ENCODE measurements at regions not wholly inside any gene's neighbourhood (a gene's known extent, or its start where the extent isn't known, plus 50 kb on each side); places are given as distances from the start of the nearest gene placed in this dataset.
A peak's percentile ranks its signal among the peaks of the same experiment; 100 is the strongest.

GRCh38 chr3:157700405-157700804 lies 197.2 kb upstream of the VEPH1 start:
- no peak overlapping the region for H2AFZ ChIP-seq
- TF ChIP-seq EZH2phosphoT487 (IDR thresholded peaks at IDR 0.05; ENCODE audit: insufficient read depth, low read depth) (no peak), EZH2 (IDR thresholded peaks at IDR 0.05; ENCODE audit: insufficient read depth, poor library complexity, severe bottlenecking) (no peak)
- H3K27ac ChIP-seq: no peak overlapping the region
- H3K9ac ChIP-seq: no peak overlapping the region
- no peaks in the 10 kb centered on the region for H3K9me3 ChIP-seq (ENCODE audit: low read depth)
- no peak overlapping the region for H3K4me2 ChIP-seq (ENCODE audit: unreplicated experiment)
- no peaks in the 10 kb centered on the region for H3K79me2 ChIP-seq (ENCODE audit: insufficient read depth)
- in situ Hi-C loops (cut with MboI): no loop called here
- no peaks in the 10 kb centered on the region for H3K9me2 ChIP-seq (ENCODE audit: insufficient read depth)
- H3K36me3 ChIP-seq (ENCODE audit: low read depth): no peaks in the 10 kb centered on the region
- H3K27me3 ChIP-seq (replicated peaks; ENCODE audit: insufficient read depth): no peaks in the 10 kb centered on the region
- no peaks in the 10 kb centered on the region for H4K20me1 ChIP-seq (ENCODE audit: insufficient read depth)
- no peak overlapping the region for H3K4me3 ChIP-seq
- H3F3A ChIP-seq (ENCODE audit: insufficient read depth): no peaks in the 10 kb centered on the region
- no peak for DNase-seq
- H3K4me1 ChIP-seq (ENCODE audit: insufficient read depth): no peaks in the 10 kb centered on the region
- WGBS, 2 experiments (ENCODE audit: low coverage in 1 of 2, low lambda C conversion rate in 2 of 2, missing lambda C conversion rate in 2 of 2): 63 to 66% methylated on average over 3 of the region's 3 CpGs

- Histone ChIP-seq H3K9me3 (ENCODE audit: low read depth) (no peaks in the 10 kb centered on the region), H3K36me3 (ENCODE audit: low read depth) (no peaks in the 10 kb centered on the region), H3K79me2 (ENCODE audit: insufficient read depth) (no peaks in the 10 kb centered on the region), H3K4me1 (ENCODE audit: insufficient read depth) (no peaks in the 10 kb centered on the region), H3F3A (ENCODE audit: insufficient read depth) (no peaks in the 10 kb centered on the region), H2AFZ (no peak overlapping the region), H4K20me1 (ENCODE audit: insufficient read depth) (no peaks in the 10 kb centered on the region), H3K27me3 (replicated peaks; ENCODE audit: insufficient read depth) (no peaks in the 10 kb centered on the region), H3K9ac (no peak overlapping the region), H3K4me3 (no peak overlapping the region), H3K9me2 (ENCODE audit: insufficient read depth) (no peaks in the 10 kb centered on the region), H3K27ac (no peak overlapping the region), H3K4me2 (ENCODE audit: unreplicated experiment) (no peak overlapping the region)
- DNase-seq: peak; percentile 9
- TF ChIP-seq EZH2 (IDR thresholded peaks at IDR 0.05; ENCODE audit: insufficient read depth, poor library complexity, severe bottlenecking): no peak
- TF ChIP-seq EZH2phosphoT487 (IDR thresholded peaks at IDR 0.05; ENCODE audit: insufficient read depth, low read depth): no peak
- in situ Hi-C loops (cut with MboI): no loop called here
Observed at GRCh38 chr3:157695586-157695985, 192.4 kb upstream of the VEPH1 start.

- 78 to 83% methylated on average over 2 of the region's 2 CpGs for WGBS, 2 experiments (ENCODE audit: low coverage in 1 of 2, low lambda C conversion rate in 2 of 2, missing lambda C conversion rate in 2 of 2)
- Histone ChIP-seq H3K27me3 (replicated peaks; ENCODE audit: insufficient read depth) (no peaks in the 10 kb centered on the region), H3K27ac (no peak overlapping the region), H3K4me3 (no peak overlapping the region), H3K36me3 (ENCODE audit: low read depth) (no peaks in the 10 kb centered on the region), H3K4me2 (ENCODE audit: unreplicated experiment) (no peak overlapping the region), H3K9ac (no peak overlapping the region), H4K20me1 (ENCODE audit: insufficient read depth) (no peaks in the 10 kb centered on the region), H3K79me2 (ENCODE audit: insufficient read depth) (no peaks in the 10 kb centered on the region), H3K4me1 (ENCODE audit: insufficient read depth) (no peaks in the 10 kb centered on the region), H3K9me2 (ENCODE audit: insufficient read depth) (no peaks in the 10 kb centered on the region), H3F3A (ENCODE audit: insufficient read depth) (no peaks in the 10 kb centered on the region), H3K9me3 (ENCODE audit: low read depth) (no peaks in the 10 kb centered on the region), H2AFZ (no peak overlapping the region)
- TF ChIP-seq EZH2phosphoT487 (IDR thresholded peaks at IDR 0.05; ENCODE audit: insufficient read depth, low read depth) (no peak), EZH2 (IDR thresholded peaks at IDR 0.05; ENCODE audit: insufficient read depth, poor library complexity, severe bottlenecking) (no peak)
- DNase-seq: peak; percentile 7
- in situ Hi-C loops (cut with MboI): no loop called here
Observed at GRCh38 chr3:157695103-157695502, 191.9 kb upstream of the VEPH1 start.

GRCh38 chr3:157693762-157694161 lies 190.5 kb upstream of the VEPH1 start:
- Histone ChIP-seq H4K20me1 (ENCODE audit: insufficient read depth) (no peaks in the 10 kb centered on the region), H3F3A (ENCODE audit: insufficient read depth) (no peaks in the 10 kb centered on the region), H3K9me2 (ENCODE audit: insufficient read depth) (no peaks in the 10 kb centered on the region), H3K4me3 (no peak overlapping the region), H3K36me3 (ENCODE audit: low read depth) (no peaks in the 10 kb centered on the region), H3K9me3 (ENCODE audit: low read depth) (no peaks in the 10 kb centered on the region), H3K79me2 (ENCODE audit: insufficient read depth) (no peaks in the 10 kb centered on the region), H3K27ac (no peak overlapping the region), H3K4me2 (ENCODE audit: unreplicated experiment) (no peak overlapping the region), H2AFZ (no peak overlapping the region), H3K27me3 (replicated peaks; ENCODE audit: insufficient read depth) (no peaks in the 10 kb centered on the region), H3K9ac (no peak overlapping the region), H3K4me1 (ENCODE audit: insufficient read depth) (no peaks in the 10 kb centered on the region)
- no peak for DNase-seq
- WGBS, 2 experiments (ENCODE audit: low coverage in 1 of 2, low lambda C conversion rate in 2 of 2, missing lambda C conversion rate in 2 of 2): 33 to 36% methylated on average over 1 of the region's 1 CpG
- TF ChIP-seq EZH2phosphoT487 (IDR thresholded peaks at IDR 0.05; ENCODE audit: insufficient read depth, low read depth): no peak
- no peak for TF ChIP-seq EZH2 (IDR thresholded peaks at IDR 0.05; ENCODE audit: insufficient read depth, poor library complexity, severe bottlenecking)
- in situ Hi-C loops (cut with MboI): no loop called here

GRCh38 chr3:157692468-157692867 lies 189.3 kb upstream of the VEPH1 start:
- no peaks in the 10 kb centered on the region for H3F3A ChIP-seq (ENCODE audit: insufficient read depth)
- H3K27me3 ChIP-seq (replicated peaks; ENCODE audit: insufficient read depth): no peaks in the 10 kb centered on the region
- no peaks in the 10 kb centered on the region for H4K20me1 ChIP-seq (ENCODE audit: insufficient read depth)
- no peak overlapping the region for H3K4me2 ChIP-seq (ENCODE audit: unreplicated experiment)
- no peaks in the 10 kb centered on the region for H3K36me3 ChIP-seq (ENCODE audit: low read depth)
- in situ Hi-C loops (cut with MboI): no loop called here
- H3K9me3 ChIP-seq (ENCODE audit: low read depth): no peaks in the 10 kb centered on the region
- no peak overlapping the region for H3K9ac ChIP-seq
- H2AFZ ChIP-seq: no peak overlapping the region
- WGBS, 2 experiments (ENCODE audit: low coverage in 1 of 2, low lambda C conversion rate in 2 of 2, missing lambda C conversion rate in 2 of 2): 80 to 96% methylated on average over 1 of the region's 1 CpG
- no peak overlapping the region for H3K4me3 ChIP-seq
- no peak for TF ChIP-seq EZH2 (IDR thresholded peaks at IDR 0.05; ENCODE audit: insufficient read depth, poor library complexity, severe bottlenecking)
- TF ChIP-seq EZH2phosphoT487 (IDR thresholded peaks at IDR 0.05; ENCODE audit: insufficient read depth, low read depth): no peak
- no peak for DNase-seq
- no peaks in the 10 kb centered on the region for H3K4me1 ChIP-seq (ENCODE audit: insufficient read depth)
- no peaks in the 10 kb centered on the region for H3K79me2 ChIP-seq (ENCODE audit: insufficient read depth)
- no peak overlapping the region for H3K27ac ChIP-seq
- no peaks in the 10 kb centered on the region for H3K9me2 ChIP-seq (ENCODE audit: insufficient read depth)
